H1 (cell line): ENCODE measurements at regions not wholly inside any gene's neighbourhood (a gene's known extent, or its start where the extent isn't known, plus 50 kb on each side); places are given as distances from the start of the nearest gene placed in this dataset.

Experiments
- CTCF ChIA-PET: fragments of 300-600 bp; sonication (Branson Sonifier 250); formaldehyde crosslinking; loops from one replicate; lab custom pipeline; 2021; ENCODE audit not compliant: partially characterized antibody; lab: Charles Lee
- POLR2A ChIA-PET: fragments of 300-600 bp; sonication (Branson Sonifier 250); formaldehyde crosslinking; loops from one replicate; lab custom pipeline; 2021; ENCODE audit warnings: inconsistent platforms; ENCODE audit not compliant: partially characterized antibody; lab: Charles Lee
- DNase-seq, 2 experiments: peaks; one replicate each; pipeline versions ENCODE4 v3.0.0 to v3.0.0-alpha.2; 2010 to 2022; ENCODE audit warnings: low spot score in 2 of 2, low read depth in 1 of 2, mixed read lengths in 1 of 2
- FAIRE-seq: peaks from 2 replicates; lab custom pipeline; 2011; peaks lifted over from hg19 to GRCh38; lab: Jason Lieb, UNC
- H2AFZ ChIP-seq: 2 replicates; pipeline ENCODE4 v1.8.1; 2012; ENCODE audit warnings: low read length, inconsistent platforms
- H2AK5ac ChIP-seq: 2 replicates; pipeline ENCODE4 v1.6.1; 2013; ENCODE audit warnings: low read depth, low read length
- H2BK120ac ChIP-seq: replicated peaks from 2 replicates; pipeline ENCODE3; 2013; ENCODE audit warnings: low read depth, low read length, inconsistent platforms
- H2BK12ac ChIP-seq: 2 replicates; pipeline ENCODE4 v1.6.1; 2013; ENCODE audit warnings: low read depth, low read length
- H2BK15ac ChIP-seq: 2 replicates; pipeline ENCODE4 v1.6.1; 2013; ENCODE audit warnings: low read length
- H2BK20ac ChIP-seq: 2 replicates; pipeline ENCODE4 v1.6.1; 2013; ENCODE audit warnings: low read length
- H2BK5ac ChIP-seq: 2 replicates; pipeline ENCODE4 v1.6.1; 2013; ENCODE audit warnings: low read depth, low read length
- H3K14ac ChIP-seq: 2 replicates; pipeline ENCODE4 v1.6.1; 2013; ENCODE audit warnings: inconsistent platforms; ENCODE audit not compliant: insufficient read length
- H3K18ac ChIP-seq: 2 replicates; pipeline ENCODE4 v1.6.1; 2013; ENCODE audit warnings: low read length; ENCODE audit errors: extremely low read depth
- H3K23ac ChIP-seq: 2 replicates; pipeline ENCODE4 v1.6.1; 2013; ENCODE audit warnings: inconsistent platforms; ENCODE audit not compliant: insufficient read length
- H3K23me2 ChIP-seq: 2 replicates; pipeline ENCODE4 v1.6.1; 2013; ENCODE audit warnings: low read depth, low read length
- H3K27ac ChIP-seq: 2 replicates; pipeline ENCODE4 v1.6.1; 2011; ENCODE audit warnings: low read depth, low read length, inconsistent platforms
- H3K27me3 ChIP-seq, 4 experiments: replicated peaks in 1 of 4; 1 replicate in 1 of 4; 2 replicates in 3 of 4; pipeline versions ENCODE4 v1.6.1 to v1.8.1; 2011 to 2013; ENCODE audit warnings: low read length in 3 of 4, mild to moderate bottlenecking in 3 of 4, inconsistent platforms in 2 of 4, mixed read lengths in 2 of 4, moderate library complexity in 1 of 4; ENCODE audit not compliant: control insufficient read depth in 3 of 4, insufficient read depth in 3 of 4; ENCODE audit errors: extremely low read depth in 1 of 4
- H3K36me3 ChIP-seq, 4 experiments: 2 replicates each; pipeline versions ENCODE4 v1.6.1 to v1.8.1; 2011 to 2013; ENCODE audit warnings: mild to moderate bottlenecking in 4 of 4, low read length in 3 of 4, moderate library complexity in 2 of 4, control low read depth in 1 of 4, inconsistent platforms in 1 of 4; ENCODE audit not compliant: insufficient read depth in 4 of 4, control insufficient read depth in 2 of 4
- H3K4ac ChIP-seq: replicated peaks from 2 replicates; pipeline ENCODE3; 2013; ENCODE audit warnings: low read length, low read depth, mixed read lengths, inconsistent platforms; ENCODE audit not compliant: insufficient read length
- H3K4me1 ChIP-seq, 4 experiments: replicated peaks in 1 of 4; 1 replicate in 1 of 4; 2 replicates in 3 of 4; pipeline versions ENCODE4 v1.6.1 to v1.8.1; 2011 to 2013; ENCODE audit warnings: low read length in 3 of 4, inconsistent platforms in 2 of 4, mixed read lengths in 1 of 4; ENCODE audit not compliant: insufficient read depth in 4 of 4, control insufficient read depth in 3 of 4
- H3K4me2 ChIP-seq, 2 experiments: 2 replicates each; pipeline versions ENCODE4 v1.6.1 to v1.8.1; 2011 to 2013; ENCODE audit warnings: low read depth in 2 of 2, low read length in 2 of 2, control low read depth in 1 of 2, inconsistent platforms in 1 of 2, mild to moderate bottlenecking in 1 of 2; ENCODE audit not compliant: insufficient read depth in 1 of 2
- H3K4me3 ChIP-seq, 4 experiments: fragments of 200-600, 300-600 bp in 1 of 4; sonication (generic), shearing (Covaris generic), sonication (Bioruptor Twin) in 1 of 4; 2 replicates each; pipeline versions ENCODE4 v1.5.1 to v1.8.1; 2011 to 2016; ENCODE audit warnings: low read length in 4 of 4, low read depth in 3 of 4, control low read depth in 2 of 4, inconsistent platforms in 2 of 4, mild to moderate bottlenecking in 2 of 4, mixed read lengths in 1 of 4, moderate library complexity in 1 of 4; ENCODE audit not compliant: insufficient read depth in 2 of 4; ENCODE audit errors: extremely low read depth in 1 of 4
- H3K56ac ChIP-seq: replicated peaks from 2 replicates; pipeline ENCODE3; 2013; ENCODE audit warnings: low read depth, mild to moderate bottlenecking, mixed read lengths, low read length, inconsistent platforms; ENCODE audit not compliant: insufficient read length
- H3K79me1 ChIP-seq: 2 replicates; pipeline ENCODE4 v1.6.1; 2013; ENCODE audit warnings: low read depth, low read length, control low read depth
- H3K79me2 ChIP-seq, 2 experiments: 2 replicates each; pipeline versions ENCODE4 v1.6.1 to v1.8.1; 2012 to 2013; ENCODE audit warnings: low read length in 2 of 2, mild to moderate bottlenecking in 2 of 2, inconsistent platforms in 1 of 2; ENCODE audit not compliant: insufficient read depth in 2 of 2, control insufficient read depth in 1 of 2
- H3K9ac ChIP-seq, 4 experiments: replicated peaks in 1 of 4; 1 replicate in 1 of 4; 2 replicates in 3 of 4; pipeline versions ENCODE4 v1.6.1 to v1.8.1; 2011 to 2013; ENCODE audit warnings: low read depth in 3 of 4, low read length in 3 of 4, control low read depth in 2 of 4, mild to moderate bottlenecking in 2 of 4, moderate library complexity in 2 of 4, inconsistent platforms in 1 of 4; ENCODE audit errors: extremely low read depth in 1 of 4
- H3K9me3 ChIP-seq, 2 experiments: 2 replicates each; pipeline versions ENCODE4 v1.6.1 to v1.8.1; 2012 to 2013; ENCODE audit warnings: mild to moderate bottlenecking in 2 of 2, moderate library complexity in 2 of 2, control low read depth in 1 of 2, inconsistent platforms in 1 of 2, low read depth in 1 of 2, low read length in 1 of 2, mixed read lengths in 1 of 2; ENCODE audit not compliant: insufficient read depth in 2 of 2
- H4K20me1 ChIP-seq, 2 experiments: replicated peaks in 1 of 2; 2 replicates each; pipeline versions ENCODE3 to v1.8.1; 2011 to 2013; ENCODE audit warnings: inconsistent platforms in 2 of 2, low read length in 2 of 2, mild to moderate bottlenecking in 1 of 2; ENCODE audit not compliant: insufficient read depth in 2 of 2, control insufficient read depth in 1 of 2
- H4K5ac ChIP-seq: 2 replicates; pipeline ENCODE4 v1.6.1; 2013; ENCODE audit warnings: low read length, low read depth, mixed read lengths, inconsistent platforms; ENCODE audit not compliant: insufficient read length
- H4K8ac ChIP-seq: 2 replicates; pipeline ENCODE4 v1.8.0; 2013; ENCODE audit warnings: mild to moderate bottlenecking, moderate library complexity, low read length, inconsistent platforms; ENCODE audit not compliant: insufficient read depth; ENCODE audit errors: extremely low read depth
- H4K91ac ChIP-seq: replicated peaks from 2 replicates; pipeline ENCODE3; 2013; ENCODE audit warnings: low read length, mixed read lengths, inconsistent platforms; ENCODE audit not compliant: insufficient read length
- JUN ChIP-seq: IDR thresholded peaks from 2 replicates; pipeline ENCODE4 v1.6.1; 2011; ENCODE audit warnings: low read depth, mild to moderate bottlenecking, improper control_type of control experiment, low read length
- PHF8 ChIP-seq: fragments of 200-600 bp; sonication (generic); conservative IDR thresholded peaks from 2 replicates; pipeline ENCODE4 v1.7.1; 2012; ENCODE audit warnings: low read depth, mild to moderate bottlenecking, inconsistent platforms, low read length, moderate library complexity
- SRF ChIP-seq: IDR thresholded peaks from 2 replicates; pipeline ENCODE4 v1.6.1; 2011; ENCODE audit warnings: mild to moderate bottlenecking, low read depth, low read length, moderate library complexity
- TAF7 ChIP-seq: optimal IDR thresholded peaks from 2 replicates; pipeline ENCODE3; 2011; ENCODE audit warnings: low read depth, mild to moderate bottlenecking, inconsistent platforms, low read length, moderate library complexity, borderline replicate concordance
- WGBS, 2 experiments: shearing (Covaris generic) in 1 of 2; methylation state at CpG; one replicate each; pipeline versions ENCODE4 v1.1.6 to v1.1.7; 2013 to 2015; ENCODE audit warnings: low lambda C conversion rate in 2 of 2, mixed read lengths in 2 of 2, inconsistent platforms in 1 of 2, low coverage in 1 of 2, missing lambda C conversion rate in 1 of 2; ENCODE audit not compliant: insufficient replicate concordance in 2 of 2, insufficient coverage in 1 of 2, insufficient read length in 1 of 2; ENCODE audit errors: extremely low coverage in 1 of 2, missing lambda C conversion rate in 1 of 2; 5-methylcytosine and 5-hydroxymethylcytosine counted together

DNA sequence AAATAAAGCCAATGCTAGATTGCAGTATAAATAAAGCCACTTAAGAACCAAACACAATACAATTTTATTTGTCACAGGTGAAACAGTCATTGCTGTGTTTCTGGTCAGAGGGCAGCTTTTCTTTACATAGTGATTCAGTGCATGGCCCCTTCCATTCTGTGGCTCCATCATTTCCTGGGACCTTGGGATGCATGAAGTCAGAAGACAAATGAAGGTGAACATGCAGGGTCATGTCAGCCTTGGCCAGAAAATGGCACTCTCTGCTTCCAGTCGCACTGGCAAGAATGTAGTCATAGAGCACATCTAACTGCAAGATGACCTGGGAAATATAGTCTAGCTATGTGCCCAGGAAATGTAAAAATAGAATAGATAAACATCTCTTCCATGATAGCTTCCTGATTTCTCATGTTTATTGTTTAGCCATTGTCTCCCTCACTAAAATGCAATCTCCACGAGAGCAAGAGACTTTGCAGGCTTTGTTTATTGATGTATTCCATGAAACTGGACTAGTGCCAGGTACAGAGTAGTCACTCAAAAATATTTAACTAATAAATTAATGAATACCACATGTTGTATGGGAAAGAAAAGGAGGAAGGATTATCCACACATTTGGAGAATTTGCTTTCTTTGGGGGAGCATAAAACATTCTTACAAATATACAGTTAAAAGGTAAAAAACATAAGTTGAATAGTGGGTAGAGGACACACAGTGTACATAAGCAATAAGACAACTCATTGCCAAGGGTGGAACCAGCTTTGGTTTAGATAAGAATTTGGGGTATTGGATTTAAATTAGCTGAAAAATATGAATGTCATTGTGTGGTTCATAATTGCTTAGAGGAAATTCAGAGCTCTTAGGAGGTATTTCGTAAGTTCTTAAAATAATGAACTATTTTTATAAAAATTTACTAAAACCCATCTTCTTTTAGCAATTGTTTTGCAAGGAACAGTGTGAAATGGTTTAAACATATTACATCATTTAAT lies 343.8 kb downstream of the PID1 start:
- H2AFZ ChIP-seq: no peak overlapping the region
- H3K79me1 ChIP-seq: no peaks in the 10 kb centered on the region
- H3K4me3 ChIP-seq: no peak overlapping the region
- no peak overlapping the region for H2BK5ac ChIP-seq
- H3K27ac ChIP-seq: no peak overlapping the region
- no peak overlapping the region for H4K91ac ChIP-seq
- H3K36me3 ChIP-seq: no peaks in the 10 kb centered on the region
- no peak overlapping the region for H2BK15ac ChIP-seq
- H2AK5ac ChIP-seq: no peak overlapping the region
- no peak overlapping the region for H4K8ac ChIP-seq
- CTCF ChIA-PET: no interaction called here
- no peaks in the 10 kb centered on the region for H3K79me2 ChIP-seq
- no peaks in the 10 kb centered on the region for H3K27me3 ChIP-seq
- no peak overlapping the region for H3K4ac ChIP-seq
- H3K9me3 ChIP-seq: no peaks in the 10 kb centered on the region
- no peak for DNase-seq
- no peaks in the 10 kb centered on the region for H3K4me1 ChIP-seq
- no peak overlapping the region for H2BK20ac ChIP-seq
- POLR2A ChIA-PET: no interaction called here
- H2BK120ac ChIP-seq: no peak overlapping the region
- FAIRE-seq: no peak
- no peak overlapping the region for H2BK12ac ChIP-seq
- H3K4me2 ChIP-seq: no peak overlapping the region
- no peak overlapping the region for H3K23ac ChIP-seq
- H3K56ac ChIP-seq: no peak overlapping the region
- 91% methylated on average over 3 of the region's 3 CpGs; no CpG with 5 or more reads in 1 of the 2 experiments for WGBS, 2 experiments
- H3K18ac ChIP-seq: no peak overlapping the region
- H3K9ac ChIP-seq: no peak overlapping the region
- no peak overlapping the region for H4K5ac ChIP-seq
- no peak overlapping the region for H3K14ac ChIP-seq
- H3K23me2 ChIP-seq: no peaks in the 10 kb centered on the region
- no peaks in the 10 kb centered on the region for H4K20me1 ChIP-seq
- TF ChIP-seq SRF (no peak), TAF7 (no peak), PHF8 (no peak), JUN (no peak)
